Naive B cell (primary cell): ENCODE measurements at regions not wholly inside any gene's neighbourhood (a gene's known extent, or its start where the extent isn't known, plus 50 kb on each side); places are given as distances from the start of the nearest gene placed in this dataset.

ENCODE experiments used
- ATAC-seq, 2 donors: fragments of 150-1000 bp; cut with Tn5 transposase; 2 replicates each; pipeline ENCODE4 v1.10.0; 2021; ENCODE audit warnings: low read depth in 2 of 2, mild to moderate bottlenecking in 2 of 2, moderate library complexity in 2 of 2
- DNase-seq: peaks from one replicate; pipeline ENCODE4 v3.0.0; 2022
- H3K27ac Mint-ChIP-seq, 6 donors: one replicate each; pipeline ENCODE4 v1.8.0; 2020 to 2022; ENCODE audit warnings: mild to moderate bottlenecking in 6 of 6, mixed read lengths in 6 of 6, moderate library complexity in 5 of 6, inconsistent platforms in 2 of 6
- H3K27me3 Mint-ChIP-seq, 3 donors: one replicate each; pipeline ENCODE4 v1.8.0; 2021 to 2022; ENCODE audit warnings: mixed read lengths in 3 of 3, mild to moderate bottlenecking in 1 of 3
- H3K36me3 Mint-ChIP-seq, 2 donors: one replicate each; pipeline ENCODE4 v1.8.0; 2020 to 2022; ENCODE audit warnings: mixed read lengths in 2 of 2, inconsistent platforms in 1 of 2, mild to moderate bottlenecking in 1 of 2
- H3K4me1 Mint-ChIP-seq, 3 donors: one replicate each; pipeline ENCODE4 v1.8.0; 2020 to 2022; ENCODE audit warnings: mixed read lengths in 3 of 3, inconsistent platforms in 1 of 3, mild to moderate bottlenecking in 1 of 3, moderate library complexity in 1 of 3
- H3K4me3 Mint-ChIP-seq, 8 donors: one replicate each; pipeline ENCODE4 v1.8.0; 2020 to 2022; ENCODE audit warnings: mild to moderate bottlenecking in 8 of 8, mixed read lengths in 8 of 8, moderate library complexity in 8 of 8, inconsistent platforms in 2 of 8
- H3K9me3 Mint-ChIP-seq, 7 donors: one replicate each; pipeline ENCODE4 v1.8.0; 2020 to 2022; ENCODE audit warnings: mixed read lengths in 7 of 7, mild to moderate bottlenecking in 5 of 7, inconsistent platforms in 2 of 7, moderate library complexity in 1 of 7

DNA sequence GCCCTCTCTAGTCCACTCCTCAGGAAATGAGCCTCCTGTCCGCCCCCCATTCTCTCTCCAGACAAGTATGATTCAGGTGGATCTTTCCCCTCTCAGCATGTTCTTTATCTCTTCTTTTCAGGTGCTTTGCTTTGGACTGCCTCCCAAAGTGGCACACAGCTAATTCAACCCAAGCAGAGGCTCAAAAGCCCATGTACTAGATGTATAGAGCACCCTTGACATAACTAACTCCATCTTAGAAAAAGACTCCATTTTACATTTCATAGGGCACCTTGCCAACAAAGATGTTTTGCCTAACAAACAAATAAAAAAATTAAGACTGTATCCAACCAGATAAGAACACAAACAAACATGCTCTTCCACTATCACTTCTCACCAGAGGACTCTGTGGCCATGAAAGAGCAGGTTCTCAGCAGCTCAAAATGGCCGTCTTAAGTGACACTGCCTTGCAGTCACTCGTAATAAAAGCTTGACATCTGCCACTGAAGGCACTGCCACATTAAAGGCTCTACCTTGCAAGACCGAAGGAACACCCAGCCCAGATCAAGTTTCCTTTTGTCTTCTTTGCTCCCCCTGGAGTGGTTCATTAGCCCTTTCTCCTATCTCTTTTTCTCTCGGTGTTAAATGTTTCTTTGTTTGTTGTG, 84.9 kb upstream of the TAB3 start:
- Mint-ChIP-seq H3K36me3 (no peaks in the 10 kb centered on the region), H3K9me3 (peaks cover 0 to 2% (median 0%) of the 10 kb centered on the region in 7 donors), H3K4me3 (no peak overlapping the region), H3K27me3 (peaks cover 7 to 19% (median 10%) of the 10 kb centered on the region in 3 donors), H3K27ac (no peak overlapping the region), H3K4me1 (peaks cover 0 to 4% (median 3%) of the 10 kb centered on the region in 3 donors)
- no peak for DNase-seq
- ATAC-seq: no peak

GRCh38 chrX:30971774-30972603, 82.9 kb upstream of the TAB3 start:
- peak; percentile 40 to 59 for ATAC-seq
- Mint-ChIP-seq H3K27ac (peak overlapping the region in 1 of 6 donors; percentile 38), H3K36me3 (no peaks in the 10 kb centered on the region), H3K4me1 (peaks cover 0 to 4% (median 3%) of the 10 kb centered on the region in 3 donors), H3K4me3 (peak overlapping the region; percentile 17 to 82 (median 60)), H3K9me3 (no peaks in the 10 kb centered on the region), H3K27me3 (peaks cover under 1 to 19% (median 10%) of the 10 kb centered on the region in 3 donors)
- DNase-seq: peak; percentile 3

DNA sequence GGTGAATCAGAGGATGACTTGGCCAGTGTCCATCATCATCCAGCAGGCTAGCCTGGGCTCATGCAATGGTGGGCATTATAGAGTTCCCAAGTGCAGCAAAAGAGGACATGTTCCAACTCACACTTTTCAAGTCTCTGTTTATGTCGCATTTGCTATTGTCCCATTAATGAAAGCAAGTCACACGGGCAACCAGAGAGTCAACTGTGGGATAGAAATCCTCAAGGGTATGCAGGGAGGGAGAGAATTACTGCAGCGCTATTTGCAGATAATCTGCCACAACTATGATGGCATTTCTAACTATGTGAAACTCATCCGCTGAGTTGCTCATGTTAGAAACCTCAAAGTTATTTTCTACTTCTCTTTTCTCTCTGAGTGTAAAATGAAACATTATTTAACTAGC, 78.5 kb upstream of the TAB3 start:
- H3K9me3 Mint-ChIP-seq: no peaks in the 10 kb centered on the region
- H3K27me3 Mint-ChIP-seq: peaks cover 0 to 10% (median 0%) of the 10 kb centered on the region in 3 donors
- H3K36me3 Mint-ChIP-seq: no peaks in the 10 kb centered on the region
- H3K4me1 Mint-ChIP-seq: peaks cover 0 to 4% (median 3%) of the 10 kb centered on the region in 3 donors
- no peak overlapping the region for H3K27ac Mint-ChIP-seq
- DNase-seq (no peak), ATAC-seq (no peak)
- no peak overlapping the region for H3K4me3 Mint-ChIP-seq

DNA sequence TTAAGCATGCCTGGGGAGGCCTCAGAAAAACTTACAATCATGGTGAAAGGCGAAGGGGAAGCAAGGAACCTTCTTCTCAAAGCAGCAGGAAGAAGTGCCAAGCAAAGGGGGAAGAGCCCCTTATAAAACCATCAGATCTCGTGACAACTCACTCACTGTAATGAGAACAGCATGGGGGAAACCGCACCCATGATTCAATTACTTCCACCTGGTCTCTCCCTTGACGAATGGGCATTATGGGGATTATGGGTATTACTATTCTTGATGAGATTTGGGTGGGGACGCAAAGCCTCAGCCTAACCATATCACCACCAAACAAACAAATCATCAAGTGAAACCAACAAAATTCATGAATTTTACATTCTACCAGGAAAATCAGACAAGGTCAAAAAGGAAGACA, 76.7 kb upstream of the TAB3 start:
- H3K4me3 Mint-ChIP-seq: no peak overlapping the region
- no peaks in the 10 kb centered on the region for H3K9me3 Mint-ChIP-seq
- no peaks in the 10 kb centered on the region for H3K36me3 Mint-ChIP-seq
- peaks cover 0 to 10% (median 0%) of the 10 kb centered on the region in 3 donors for H3K27me3 Mint-ChIP-seq
- no peak overlapping the region for H3K27ac Mint-ChIP-seq
- H3K4me1 Mint-ChIP-seq: no peaks in the 10 kb centered on the region
- no peak for DNase-seq
- no peak for ATAC-seq

DNA sequence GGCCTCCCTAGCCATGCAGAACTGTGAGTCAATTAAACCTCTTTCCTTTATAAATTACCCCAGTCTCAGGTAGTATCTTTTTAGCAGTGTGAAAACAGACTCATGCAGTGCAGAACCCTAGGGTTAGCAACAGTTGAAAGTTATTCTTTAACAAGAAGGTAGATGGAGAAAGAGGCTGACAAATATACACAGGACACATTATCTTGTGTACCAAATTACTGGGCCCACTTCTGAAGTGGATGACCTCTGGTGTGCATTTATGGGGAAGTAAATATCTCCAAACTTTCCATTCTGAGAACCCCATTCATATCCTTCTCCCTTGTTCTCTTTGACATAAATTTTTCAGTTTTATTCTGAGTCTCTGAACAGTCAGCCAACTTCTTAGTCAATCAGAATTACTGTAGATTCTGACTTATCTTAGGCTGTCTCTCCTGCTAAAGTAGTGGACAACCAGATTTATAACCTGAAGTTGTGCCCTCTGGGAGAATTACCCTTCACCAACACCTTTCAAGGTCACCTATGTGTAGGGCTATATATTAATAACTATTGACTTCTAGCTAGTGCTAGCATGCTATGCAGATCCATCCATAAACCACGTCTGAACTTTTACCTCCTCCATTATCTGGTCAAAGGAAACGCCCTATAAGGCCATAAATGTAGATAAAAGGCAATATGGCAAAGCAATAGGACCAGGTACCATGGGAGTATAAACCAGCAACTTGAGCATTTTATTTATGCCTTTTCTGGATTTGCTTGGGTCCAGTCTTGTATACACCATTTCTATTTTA, 72.5 kb upstream of the TAB3 start:
- no peak overlapping the region for H3K27ac Mint-ChIP-seq
- ATAC-seq (no peak), DNase-seq (no peak)
- no peaks in the 10 kb centered on the region for H3K9me3 Mint-ChIP-seq
- H3K4me1 Mint-ChIP-seq: no peaks in the 10 kb centered on the region
- no peaks in the 10 kb centered on the region for H3K36me3 Mint-ChIP-seq
- H3K4me3 Mint-ChIP-seq: no peak overlapping the region
- peaks cover 0 to 6% (median 0%) of the 10 kb centered on the region in 3 donors for H3K27me3 Mint-ChIP-seq

- Mint-ChIP-seq H3K27ac (no peak overlapping the region), H3K36me3 (no peaks in the 10 kb centered on the region), H3K9me3 (peaks cover 0 to 1% (median 0%) of the 10 kb centered on the region in 7 donors), H3K4me3 (no peak overlapping the region), H3K27me3 (no peaks in the 10 kb centered on the region), H3K4me1 (no peaks in the 10 kb centered on the region)
- ATAC-seq: no peak
- no peak for DNase-seq
Observed at GRCh38 chrX:30957753-30958152, 68.7 kb upstream of the TAB3 start.

DNA sequence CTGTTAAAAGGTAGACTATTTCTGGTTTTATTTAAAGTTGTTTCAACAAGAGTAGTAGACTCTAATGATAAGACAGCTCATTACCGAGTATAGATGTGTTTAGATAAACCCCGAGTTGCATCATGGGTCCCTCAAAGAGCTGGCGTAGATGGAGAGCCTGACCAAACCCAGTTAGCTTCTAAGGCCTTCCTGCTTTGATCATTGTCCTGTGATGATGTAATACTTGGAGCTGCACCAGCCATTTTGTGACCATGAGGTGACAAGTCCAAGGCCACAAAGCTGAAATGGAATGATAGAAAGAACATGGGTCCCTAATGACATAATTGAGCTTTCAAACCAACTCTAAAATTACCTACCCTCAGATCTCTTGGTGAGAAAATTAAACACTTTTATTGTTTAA, 66.6 kb upstream of the TAB3 start:
- H3K4me1 Mint-ChIP-seq: no peaks in the 10 kb centered on the region
- H3K27ac Mint-ChIP-seq: no peak overlapping the region
- H3K27me3 Mint-ChIP-seq: no peaks in the 10 kb centered on the region
- no peaks in the 10 kb centered on the region for H3K36me3 Mint-ChIP-seq
- ATAC-seq: no peak
- H3K9me3 Mint-ChIP-seq: peaks cover 0 to 16% (median 3%) of the 10 kb centered on the region in 7 donors
- no peak for DNase-seq
- H3K4me3 Mint-ChIP-seq: no peak overlapping the region

- Mint-ChIP-seq H3K9me3 (peaks cover 0 to 18% (median 3%) of the 10 kb centered on the region in 7 donors), H3K27ac (no peak overlapping the region), H3K36me3 (no peaks in the 10 kb centered on the region), H3K4me1 (no peaks in the 10 kb centered on the region), H3K4me3 (no peak overlapping the region), H3K27me3 (peaks cover 0 to 14% (median 0%) of the 10 kb centered on the region in 3 donors)
- ATAC-seq (no peak), DNase-seq (no peak)
Observed at GRCh38 chrX:30951003-30951402, 61.9 kb upstream of the TAB3 start.

- no peak for ATAC-seq
- no peak overlapping the region for H3K27ac Mint-ChIP-seq
- H3K36me3 Mint-ChIP-seq: no peaks in the 10 kb centered on the region
- DNase-seq: no peak
- no peaks in the 10 kb centered on the region for H3K4me1 Mint-ChIP-seq
- peaks cover 0 to 18% (median 3%) of the 10 kb centered on the region in 7 donors for H3K9me3 Mint-ChIP-seq
- H3K4me3 Mint-ChIP-seq: no peak overlapping the region
- H3K27me3 Mint-ChIP-seq: peaks cover 0 to 14% (median 0%) of the 10 kb centered on the region in 3 donors
Observed at GRCh38 chrX:30950391-30950790, 61.3 kb upstream of the TAB3 start.

GRCh38 chrX:30949554-30949953, 60.5 kb upstream of the TAB3 start:
- no peak for ATAC-seq
- DNase-seq: no peak
- Mint-ChIP-seq H3K27ac (no peak overlapping the region), H3K36me3 (no peaks in the 10 kb centered on the region), H3K27me3 (peaks cover 0 to 14% (median 0%) of the 10 kb centered on the region in 3 donors), H3K4me1 (no peaks in the 10 kb centered on the region), H3K4me3 (no peak overlapping the region), H3K9me3 (peaks cover 0 to 18% (median 3%) of the 10 kb centered on the region in 7 donors)

GRCh38 chrX:30948626-30949025, 59.6 kb upstream of the TAB3 start:
- H3K27me3 Mint-ChIP-seq: peaks cover 0 to 20% (median 0%) of the 10 kb centered on the region in 3 donors
- no peak overlapping the region for H3K27ac Mint-ChIP-seq
- H3K4me1 Mint-ChIP-seq: no peaks in the 10 kb centered on the region
- ATAC-seq (no peak), DNase-seq (no peak)
- no peak overlapping the region for H3K4me3 Mint-ChIP-seq
- no peaks in the 10 kb centered on the region for H3K36me3 Mint-ChIP-seq
- peaks cover 0 to 18% (median 3%) of the 10 kb centered on the region in 7 donors for H3K9me3 Mint-ChIP-seq

GRCh38 chrX:30948051-30948450, 59.0 kb upstream of the TAB3 start:
- H3K27me3 Mint-ChIP-seq: peaks cover 0 to 22% (median 0%) of the 10 kb centered on the region in 3 donors
- peaks cover 0 to 18% (median 3%) of the 10 kb centered on the region in 7 donors for H3K9me3 Mint-ChIP-seq
- no peak overlapping the region for H3K27ac Mint-ChIP-seq
- no peak overlapping the region for H3K4me3 Mint-ChIP-seq
- no peaks in the 10 kb centered on the region for H3K4me1 Mint-ChIP-seq
- DNase-seq: no peak
- ATAC-seq: no peak
- no peaks in the 10 kb centered on the region for H3K36me3 Mint-ChIP-seq

DNA sequence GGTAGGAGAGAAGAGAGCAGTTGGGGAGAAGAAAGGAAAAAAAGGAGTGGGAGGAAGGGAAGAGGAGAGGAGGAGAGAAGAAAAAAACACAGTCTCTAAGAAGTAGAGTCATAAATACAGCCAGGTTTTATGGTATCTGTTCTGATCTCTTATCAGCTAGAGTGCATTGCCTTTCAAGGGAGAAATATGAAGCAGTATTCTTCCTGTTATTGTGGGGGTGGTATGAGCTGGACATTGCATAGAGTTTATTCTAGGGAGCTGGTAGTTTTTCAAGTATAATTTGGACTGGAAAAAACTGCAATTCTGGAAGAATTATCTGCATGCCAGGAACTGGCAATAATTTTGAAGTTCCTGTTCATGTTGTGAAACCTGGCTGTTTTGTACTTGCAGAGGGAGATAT, 54.9 kb upstream of the TAB3 start:
- DNase-seq (no peak), ATAC-seq (no peak)
- H3K36me3 Mint-ChIP-seq: no peaks in the 10 kb centered on the region
- H3K4me3 Mint-ChIP-seq: no peak overlapping the region
- peaks cover 0 to 5% (median 0%) of the 10 kb centered on the region in 7 donors for H3K9me3 Mint-ChIP-seq
- no peaks in the 10 kb centered on the region for H3K4me1 Mint-ChIP-seq
- no peak overlapping the region for H3K27ac Mint-ChIP-seq
- H3K27me3 Mint-ChIP-seq: peaks cover 0 to 10% (median 5%) of the 10 kb centered on the region in 3 donors
